ENCODE measurements at regions not wholly inside any gene's neighbourhood (a gene's known extent, or its start where the extent isn't known, plus 50 kb on each side); places are given as distances from the start of the nearest gene placed in this dataset.
"Not testable (repeated sequence)": the region's sequence is repeated elsewhere in the genome, so short reads cannot be mapped to it uniquely, and the experiment has no call there.

DNA sequence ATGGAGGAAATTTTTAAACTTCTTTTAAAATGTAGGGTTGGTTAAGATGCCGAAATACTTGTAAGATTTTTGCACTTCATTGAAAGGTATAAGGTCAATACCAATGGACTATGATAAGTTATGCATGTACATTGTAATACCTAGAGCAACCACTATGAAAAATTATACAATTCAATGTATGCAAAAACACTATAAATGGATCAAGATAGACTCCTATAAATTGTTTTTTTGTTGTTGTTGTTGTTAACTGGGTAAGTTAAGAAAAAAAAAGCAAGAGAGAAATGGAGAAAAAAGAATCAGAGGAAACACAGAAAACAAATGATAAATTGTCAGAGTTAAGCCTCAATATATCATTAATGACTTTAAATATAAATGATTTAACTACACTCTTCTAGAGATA lies 421.2 kb downstream of the TMEM182 start:
- TF ChIP-seq POLR2A (IDR thresholded peaks at IDR 0.05) (no peak), POLR2AphosphoS5 (IDR thresholded peaks at IDR 0.05) (no peak)
- TF ChIP-seq, protein P1, sequence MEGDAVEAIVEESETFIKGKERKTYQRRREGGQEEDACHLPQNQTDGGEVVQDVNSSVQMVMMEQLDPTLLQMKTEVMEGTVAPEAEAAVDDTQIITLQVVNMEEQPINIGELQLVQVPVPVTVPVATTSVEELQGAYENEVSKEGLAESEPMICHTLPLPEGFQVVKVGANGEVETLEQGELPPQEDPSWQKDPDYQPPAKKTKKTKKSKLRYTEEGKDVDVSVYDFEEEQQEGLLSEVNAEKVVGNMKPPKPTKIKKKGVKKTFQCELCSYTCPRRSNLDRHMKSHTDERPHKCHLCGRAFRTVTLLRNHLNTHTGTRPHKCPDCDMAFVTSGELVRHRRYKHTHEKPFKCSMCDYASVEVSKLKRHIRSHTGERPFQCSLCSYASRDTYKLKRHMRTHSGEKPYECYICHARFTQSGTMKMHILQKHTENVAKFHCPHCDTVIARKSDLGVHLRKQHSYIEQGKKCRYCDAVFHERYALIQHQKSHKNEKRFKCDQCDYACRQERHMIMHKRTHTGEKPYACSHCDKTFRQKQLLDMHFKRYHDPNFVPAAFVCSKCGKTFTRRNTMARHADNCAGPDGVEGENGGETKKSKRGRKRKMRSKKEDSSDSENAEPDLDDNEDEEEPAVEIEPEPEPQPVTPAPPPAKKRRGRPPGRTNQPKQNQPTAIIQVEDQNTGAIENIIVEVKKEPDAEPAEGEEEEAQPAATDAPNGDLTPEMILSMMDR (IDR thresholded peaks at IDR 0.05), result no peak
- H3K27me3 ChIP-seq, result no peaks in the 10 kb centered on the region

DNA sequence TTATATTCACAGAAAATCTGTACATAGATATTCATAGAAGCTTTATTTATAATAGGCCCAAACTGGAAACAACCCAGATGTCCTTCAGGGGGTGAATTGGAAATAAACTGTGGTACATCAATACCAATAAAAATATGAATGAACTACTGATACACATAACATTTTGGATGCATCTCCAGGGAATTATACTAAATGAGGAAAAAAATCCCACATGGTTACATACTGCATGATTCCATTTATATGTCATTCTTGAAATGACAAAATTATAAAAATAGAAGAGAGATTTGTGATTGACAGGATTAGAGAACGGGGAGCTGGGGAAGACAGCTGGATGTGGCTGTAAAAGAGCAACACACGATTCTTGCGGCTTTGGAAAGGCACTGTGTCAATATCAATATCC lies 435.0 kb downstream of the TMEM182 start:
- Histone ChIP-seq H3K27ac (no peak overlapping the region), H3K4me1 (no peaks in the 10 kb centered on the region), H3K9me3 (peaks cover 0 to 16% of the 10 kb centered on the region in 2 donors), H3K27me3 (no peaks in the 10 kb centered on the region), H3K4me3 (no peak overlapping the region), H3K36me3 (no peaks in the 10 kb centered on the region)
- intact Hi-C loops (cut with DNase I; ENCODE audit: low total_unique reads), result loop anchor here (10.0 kb wide), 1 partner anchor 1998 kb away; no protein-coding TSS in a partner anchor
- TF ChIP-seq POLR2A (IDR thresholded peaks at IDR 0.05) (no peak), POLR2AphosphoS5 (IDR thresholded peaks at IDR 0.05) (no peak)
- TF ChIP-seq, protein P1 (IDR thresholded peaks at IDR 0.05), result no peak
- no peak for DNase-seq (ENCODE audit: low spot score in 2 of 2)

More for the DNA sequence above, 421.2 kb downstream of the TMEM182 start:
- intact Hi-C loops (cut with DNase I; ENCODE audit: low total_unique reads), result no loop called here
- Histone ChIP-seq H3K27ac (no peak overlapping the region), H3K36me3 (no peaks in the 10 kb centered on the region), H3K9me3 (peaks cover 0 to 11% of the 10 kb centered on the region in 2 donors), H3K4me3 (no peak overlapping the region), H3K4me1 (no peaks in the 10 kb centered on the region)
- no peak for DNase-seq (ENCODE audit: low spot score in 2 of 2)

DNA sequence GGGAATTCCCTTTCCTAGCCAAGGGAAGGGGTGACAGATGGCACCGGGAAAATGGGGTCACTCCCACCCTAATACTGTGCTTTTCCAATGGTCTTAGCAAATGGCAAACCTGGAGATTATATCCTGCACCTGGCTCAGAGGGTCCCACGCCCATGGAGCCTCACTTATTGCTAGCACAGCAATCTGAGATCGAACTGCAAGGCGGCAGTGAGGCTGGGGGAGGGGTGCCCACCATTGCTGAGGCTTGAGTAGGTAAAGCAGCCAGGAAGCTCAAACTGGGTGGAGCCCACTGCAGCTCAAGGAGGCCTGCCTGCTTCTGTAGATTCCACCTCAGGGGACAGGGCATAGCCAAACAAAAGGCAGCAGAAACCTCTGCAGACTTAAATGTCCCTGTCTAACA lies 438.9 kb downstream of the TMEM182 start:
- intact Hi-C loops (cut with DNase I; ENCODE audit: low total_unique reads); H3K4me3 ChIP-seq; H3K36me3 ChIP-seq; H3K27me3 ChIP-seq; DNase-seq (ENCODE audit: low spot score in 2 of 2); H3K4me1 ChIP-seq; H3K27ac ChIP-seq: not testable (repeated sequence)
- peaks cover 0 to 12% of the 10 kb centered on the region in 2 donors for H3K9me3 ChIP-seq

DNA sequence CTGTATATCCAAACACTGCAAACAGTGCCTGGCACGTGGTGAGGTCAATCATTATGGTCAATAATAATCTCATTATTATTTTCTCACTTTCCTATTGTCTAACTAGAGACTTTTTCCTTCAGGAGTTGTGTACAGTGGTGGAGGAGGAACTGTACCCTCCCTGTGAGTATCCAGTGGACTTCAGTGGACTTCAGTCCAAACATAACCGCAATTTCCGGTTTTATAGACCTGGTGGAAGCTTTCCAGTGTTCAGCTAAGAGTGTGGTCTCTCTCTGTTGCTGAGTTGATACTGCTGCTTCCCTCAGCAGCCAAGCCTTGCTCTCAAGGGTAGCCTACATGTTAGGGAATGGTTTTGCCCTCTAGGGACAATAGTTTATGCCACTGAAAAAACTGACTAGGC lies 447.1 kb downstream of the TMEM182 start:
- H3K27ac ChIP-seq, result no peak overlapping the region
- no peak for DNase-seq (ENCODE audit: low spot score in 2 of 2)
- intact Hi-C loops (cut with DNase I; ENCODE audit: low total_unique reads), result no loop called here
- H3K4me1 ChIP-seq, result no peaks in the 10 kb centered on the region
- TF ChIP-seq, protein P1 (IDR thresholded peaks at IDR 0.05), result no peak
- no peak for TF ChIP-seq POLR2A (IDR thresholded peaks at IDR 0.05)
- no peak for TF ChIP-seq POLR2AphosphoS5 (IDR thresholded peaks at IDR 0.05)
- H3K27me3 ChIP-seq, result no peaks in the 10 kb centered on the region
- H3K9me3 ChIP-seq, result no peaks in the 10 kb centered on the region
- H3K4me3 ChIP-seq, result no peak overlapping the region
- no peaks in the 10 kb centered on the region for H3K36me3 ChIP-seq

DNA sequence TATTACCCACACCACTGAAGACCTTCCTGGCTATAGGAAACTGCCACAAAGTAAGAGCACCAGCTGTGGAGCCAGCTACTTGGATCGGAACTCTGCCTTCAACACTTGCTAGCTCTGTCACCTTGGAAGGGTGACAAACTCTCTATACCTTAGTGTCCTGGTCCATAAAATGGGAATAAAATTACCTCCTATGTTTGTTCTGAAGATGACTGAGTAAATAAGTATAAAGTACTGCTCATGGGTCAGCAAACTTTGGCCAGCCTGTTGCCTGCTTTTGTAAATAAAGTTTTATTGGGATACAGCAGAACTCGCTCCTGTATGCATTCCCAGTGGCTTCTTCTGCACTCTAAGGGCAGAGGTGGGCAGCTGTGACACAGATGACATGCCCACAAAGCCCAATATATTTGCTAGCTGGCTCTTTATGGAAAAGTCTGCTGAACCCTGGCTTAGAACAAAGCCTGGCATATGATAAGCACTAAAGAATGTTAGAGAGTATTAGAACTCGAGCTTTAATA lies 451.3 kb downstream of the TMEM182 start:
- DNase-seq (ENCODE audit: low spot score in 2 of 2), result no peak
- intact Hi-C loops (cut with DNase I; ENCODE audit: low total_unique reads), result no loop called here
- TF ChIP-seq, protein P1 (IDR thresholded peaks at IDR 0.05), result no peak
- TF ChIP-seq POLR2A (IDR thresholded peaks at IDR 0.05) (no peak), POLR2AphosphoS5 (IDR thresholded peaks at IDR 0.05) (no peak)

DNA sequence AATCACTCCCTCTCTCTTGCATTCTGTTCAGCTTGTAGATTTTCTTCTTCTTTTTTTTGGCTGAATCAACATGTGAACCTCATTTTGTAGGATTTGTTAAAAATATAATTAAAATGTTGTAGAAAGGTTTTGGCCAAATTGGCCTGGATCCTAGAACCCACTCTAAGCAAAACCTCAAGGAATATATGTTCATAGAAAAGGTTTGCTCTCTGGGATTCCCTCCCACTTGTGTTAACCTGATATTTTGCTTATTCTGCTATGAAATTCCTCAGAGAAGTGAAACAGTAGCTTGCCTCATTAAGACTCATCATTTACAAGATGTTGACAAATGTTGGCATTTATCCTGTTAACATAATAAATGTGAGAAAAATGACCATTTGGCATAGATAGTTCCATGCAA lies 456.7 kb downstream of the TMEM182 start:
- no peak overlapping the region for H3K27ac ChIP-seq
- intact Hi-C loops (cut with DNase I; ENCODE audit: low total_unique reads), result no loop called here
- no peak for TF ChIP-seq POLR2A (IDR thresholded peaks at IDR 0.05)
- TF ChIP-seq, protein P1 (IDR thresholded peaks at IDR 0.05), result no peak
- TF ChIP-seq POLR2AphosphoS5 (IDR thresholded peaks at IDR 0.05), result no peak
- H3K27me3 ChIP-seq, result peaks cover 0 to 4% of the 10 kb centered on the region in 2 donors
- no peaks in the 10 kb centered on the region for H3K9me3 ChIP-seq
- no peak for DNase-seq (ENCODE audit: low spot score in 2 of 2)
- no peaks in the 10 kb centered on the region for H3K36me3 ChIP-seq
- no peak overlapping the region for H3K4me3 ChIP-seq
- H3K4me1 ChIP-seq, result no peaks in the 10 kb centered on the region

More for the DNA sequence above, 451.3 kb downstream of the TMEM182 start:
- no peak overlapping the region for H3K27ac ChIP-seq
- H3K9me3 ChIP-seq, result no peaks in the 10 kb centered on the region
- H3K4me3 ChIP-seq, result no peak overlapping the region
- no peaks in the 10 kb centered on the region for H3K36me3 ChIP-seq
- no peaks in the 10 kb centered on the region for H3K27me3 ChIP-seq
- H3K4me1 ChIP-seq, result no peaks in the 10 kb centered on the region
